HL-60 (cell line): ENCODE measurements at regions not wholly inside any gene's neighbourhood (a gene's known extent, or its start where the extent isn't known, plus 50 kb on each side); places are given as distances from the start of the nearest gene placed in this dataset.

Experiments
- POLR2AphosphoS5 ChIP-seq: IDR thresholded peaks from 2 replicates; pipeline ENCODE4 v1.6.1; 2012; ENCODE audit warnings: low read depth
- TF ChIP-seq, protein P1 (sequence below): IDR thresholded peaks from one replicate; pipeline ENCODE4 v1.5.1; 2011; ENCODE audit warnings: low read length, control low read depth, inconsistent platforms; ENCODE audit not compliant: insufficient read depth

- TF ChIP-seq, protein P1, sequence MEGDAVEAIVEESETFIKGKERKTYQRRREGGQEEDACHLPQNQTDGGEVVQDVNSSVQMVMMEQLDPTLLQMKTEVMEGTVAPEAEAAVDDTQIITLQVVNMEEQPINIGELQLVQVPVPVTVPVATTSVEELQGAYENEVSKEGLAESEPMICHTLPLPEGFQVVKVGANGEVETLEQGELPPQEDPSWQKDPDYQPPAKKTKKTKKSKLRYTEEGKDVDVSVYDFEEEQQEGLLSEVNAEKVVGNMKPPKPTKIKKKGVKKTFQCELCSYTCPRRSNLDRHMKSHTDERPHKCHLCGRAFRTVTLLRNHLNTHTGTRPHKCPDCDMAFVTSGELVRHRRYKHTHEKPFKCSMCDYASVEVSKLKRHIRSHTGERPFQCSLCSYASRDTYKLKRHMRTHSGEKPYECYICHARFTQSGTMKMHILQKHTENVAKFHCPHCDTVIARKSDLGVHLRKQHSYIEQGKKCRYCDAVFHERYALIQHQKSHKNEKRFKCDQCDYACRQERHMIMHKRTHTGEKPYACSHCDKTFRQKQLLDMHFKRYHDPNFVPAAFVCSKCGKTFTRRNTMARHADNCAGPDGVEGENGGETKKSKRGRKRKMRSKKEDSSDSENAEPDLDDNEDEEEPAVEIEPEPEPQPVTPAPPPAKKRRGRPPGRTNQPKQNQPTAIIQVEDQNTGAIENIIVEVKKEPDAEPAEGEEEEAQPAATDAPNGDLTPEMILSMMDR, result no peak
- no peak; the same call in 1 of the 2 replicates for TF ChIP-seq POLR2AphosphoS5
These were observed 78.8 kb downstream of the RMI2 start for GRCh38 chr16:11424118-11424460.
